WTC11 (cell line): ENCODE measurements at regions not wholly inside any gene's neighbourhood (a gene's known extent, or its start where the extent isn't known, plus 50 kb on each side); places are given as distances from the start of the nearest gene placed in this dataset.

ENCODE experiments used
- ATAC-seq: fragments of 200-7000 bp; cut with Tn5 transposase; 2 replicates; pipeline ENCODE4 v1.10.0; 2021; ENCODE audit warnings: mild to moderate bottlenecking, moderate library complexity
- CTCF ChIA-PET: fragments of 300-600 bp; sonication (Branson Sonifier 250); formaldehyde crosslinking; loops from one replicate; lab custom pipeline; 2021; ENCODE audit warnings: antibody characterized with exemption; lab: Charles Lee
- POLR2A ChIA-PET: fragments of 350-600 bp; sonication (Branson Sonifier 250); formaldehyde crosslinking; loops from one replicate; lab custom pipeline; 2021; ENCODE audit warnings: antibody characterized with exemption; lab: Charles Lee
- DNase-seq: peaks from one replicate; pipeline ENCODE4 v3.0.0; 2021; ENCODE audit warnings: low spot score
- H3K27ac Mint-ChIP-seq: 2 replicates; pipeline ENCODE4 v1.8.0; 2021; ENCODE audit warnings: mixed read lengths
- H3K27me3 Mint-ChIP-seq: 2 replicates; pipeline ENCODE4 v1.8.0; 2021; ENCODE audit warnings: low read depth, mild to moderate bottlenecking, moderate library complexity, mixed read lengths
- H3K36me3 Mint-ChIP-seq: 2 replicates; pipeline ENCODE4 v1.8.0; 2021; ENCODE audit warnings: mixed read lengths
- H3K4me1 Mint-ChIP-seq: 2 replicates; pipeline ENCODE4 v1.8.0; 2022; ENCODE audit warnings: mixed read lengths
- H3K4me3 Mint-ChIP-seq: 2 replicates; pipeline ENCODE4 v1.8.0; 2021; ENCODE audit warnings: mild to moderate bottlenecking, moderate library complexity, mixed read lengths
- H3K9me3 Mint-ChIP-seq: 2 replicates; pipeline ENCODE4 v1.8.0; 2021; ENCODE audit warnings: mixed read lengths
- ATF1 ChIP-seq: sonication (generic); formaldehyde crosslinking; IDR thresholded peaks from 2 replicates; pipeline ENCODE4 v1.8.1; 2023; ENCODE audit warnings: mild to moderate bottlenecking, moderate library complexity, missing genetic modification reagents
- CDX4 ChIP-seq: fragments of 250-450 bp; sonication (Bioruptor Pico); IDR thresholded peaks from 2 replicates; pipeline ENCODE4 v1.9.0; 2021; ENCODE audit warnings: moderate library complexity, mild to moderate bottlenecking, inconsistent platforms, borderline replicate concordance
- ETV6 ChIP-seq: sonication (generic); formaldehyde crosslinking; IDR thresholded peaks from 2 replicates; pipeline ENCODE4 v1.8.1; 2022; ENCODE audit warnings: mild to moderate bottlenecking, missing genetic modification reagents
- FOXK1 ChIP-seq: sonication (generic); formaldehyde crosslinking; IDR thresholded peaks from 2 replicates; pipeline ENCODE4 v1.8.0; 2022; ENCODE audit warnings: mild to moderate bottlenecking, moderate library complexity, missing genetic modification reagents
- GABPB1 ChIP-seq: sonication (generic); formaldehyde crosslinking; IDR thresholded peaks from 2 replicates; pipeline ENCODE4 v1.8.1; 2023; ENCODE audit warnings: mild to moderate bottlenecking, missing genetic modification reagents
- GRHL2 ChIP-seq: fragments of 250-450 bp; sonication (Bioruptor Pico); IDR thresholded peaks from 2 replicates; pipeline ENCODE4 v1.8.0; 2022; ENCODE audit warnings: mild to moderate bottlenecking, moderate library complexity; ENCODE audit not compliant: insufficient replicate concordance, severe bottlenecking
- IRF1 ChIP-seq: sonication (generic); formaldehyde crosslinking; IDR thresholded peaks from 2 replicates; pipeline ENCODE4 v1.8.0; 2023; ENCODE audit warnings: missing genetic modification reagents
- NR3C1 ChIP-seq: sonication (generic); formaldehyde crosslinking; conservative IDR thresholded peaks from 2 replicates; pipeline ENCODE4 v1.8.1; 2023; ENCODE audit warnings: low read depth, mild to moderate bottlenecking, missing genetic modification reagents
- SMAD3 ChIP-seq: sonication (generic); formaldehyde crosslinking; IDR thresholded peaks from 2 replicates; pipeline ENCODE4 v1.8.0; 2022; ENCODE audit warnings: missing genetic modification reagents, mild to moderate bottlenecking, borderline replicate concordance
- SP1 ChIP-seq: sonication (generic); formaldehyde crosslinking; conservative IDR thresholded peaks from 2 replicates; pipeline ENCODE4 v1.8.1; 2022; ENCODE audit warnings: missing genetic modification reagents
- TEAD1 ChIP-seq: sonication (generic); formaldehyde crosslinking; IDR thresholded peaks from 2 replicates; pipeline ENCODE4 v1.8.0; 2022; ENCODE audit warnings: mild to moderate bottlenecking, missing genetic modification reagents
- USF1 ChIP-seq: sonication (generic); formaldehyde crosslinking; IDR thresholded peaks from 2 replicates; pipeline ENCODE4 v1.8.0; 2022; ENCODE audit warnings: mild to moderate bottlenecking, missing genetic modification reagents
- ZBTB43 ChIP-seq: sonication (generic); formaldehyde crosslinking; IDR thresholded peaks from 2 replicates; pipeline ENCODE4 v1.8.1; 2023; ENCODE audit warnings: mild to moderate bottlenecking, missing genetic modification reagents
- ZNF232 ChIP-seq: sonication (generic); formaldehyde crosslinking; IDR thresholded peaks from 2 replicates; pipeline ENCODE4 v1.8.0; 2022; ENCODE audit warnings: mild to moderate bottlenecking, missing genetic modification reagents
- ZNF317 ChIP-seq: sonication (generic); formaldehyde crosslinking; IDR thresholded peaks from 2 replicates; pipeline ENCODE4 v1.8.1; 2023; ENCODE audit warnings: low read depth, mild to moderate bottlenecking, moderate library complexity, missing genetic modification reagents, borderline replicate concordance
- ZNF423 ChIP-seq: fragments of 250-450 bp; sonication (Bioruptor Pico); IDR thresholded peaks from 2 replicates; pipeline ENCODE4 v2.1.2; 2022; ENCODE audit warnings: mild to moderate bottlenecking, moderate library complexity
- ZNF671 ChIP-seq: fragments of 250-450 bp; sonication (Bioruptor Pico); IDR thresholded peaks from 2 replicates; pipeline ENCODE4 v1.8.0; 2021; ENCODE audit warnings: mild to moderate bottlenecking
- TF ChIP-seq, protein P1 (sequence below): sonication (generic); formaldehyde crosslinking; IDR thresholded peaks from 2 replicates; pipeline ENCODE4 v1.8.1; 2023; ENCODE audit warnings: mild to moderate bottlenecking, missing genetic modification reagents
- TF ChIP-seq, protein P2 (sequence below): sonication (generic); formaldehyde crosslinking; IDR thresholded peaks from 2 replicates; pipeline ENCODE4 v1.8.0; 2022; ENCODE audit warnings: missing genetic modification reagents
- TF ChIP-seq, protein P3 (sequence below): fragments of 250-450 bp; sonication (Bioruptor Pico); IDR thresholded peaks from 2 replicates; pipeline ENCODE4 v1.9.0; 2021; ENCODE audit warnings: mild to moderate bottlenecking
- TF ChIP-seq, protein P4 (sequence below): fragments of 250-450 bp; sonication (Bioruptor Pico); IDR thresholded peaks from 2 replicates; pipeline ENCODE4 v2.1.2; 2022; ENCODE audit warnings: mild to moderate bottlenecking, moderate library complexity
- TF ChIP-seq, protein P5 (sequence below): sonication (generic); formaldehyde crosslinking; IDR thresholded peaks from 2 replicates; pipeline ENCODE4 v1.8.0; 2022; ENCODE audit warnings: mild to moderate bottlenecking, missing genetic modification reagents

DNA sequence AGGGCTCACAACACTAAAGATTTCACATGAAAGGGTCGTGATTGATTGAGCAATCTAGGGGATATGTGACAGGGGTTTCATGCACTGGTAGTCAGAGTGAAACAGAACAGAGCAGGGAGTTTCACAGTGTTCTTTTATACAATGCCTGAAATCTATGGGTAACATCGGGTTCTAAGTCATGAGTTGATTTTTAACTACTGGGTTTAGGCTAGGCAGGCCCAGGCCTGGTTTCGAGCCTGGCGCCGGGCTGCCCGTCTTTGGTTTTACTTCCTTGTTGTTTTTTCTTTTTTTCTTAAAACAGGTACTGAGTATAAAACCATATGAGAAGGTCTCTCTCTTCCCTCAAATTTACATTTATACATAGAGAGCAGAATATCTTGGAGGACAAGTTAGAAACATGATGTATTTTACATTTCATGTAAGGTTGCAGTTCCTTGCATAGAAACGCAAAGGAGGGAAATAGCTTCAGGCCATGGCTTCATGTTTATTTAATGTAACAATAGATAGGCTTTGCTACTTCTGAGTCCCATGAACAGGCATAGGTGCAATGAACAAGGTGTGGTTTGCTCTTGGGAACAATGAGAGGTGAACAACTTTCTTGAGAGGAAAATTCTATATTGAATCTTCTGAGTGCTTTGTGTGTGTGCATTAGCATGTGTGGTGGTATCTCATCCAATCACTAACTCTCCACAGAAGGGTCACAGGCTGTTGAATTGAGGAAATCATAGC is 128.9 kb upstream of the RXFP2 start:
- no peak overlapping the region for H3K27ac Mint-ChIP-seq
- H3K4me3 Mint-ChIP-seq, result no peak overlapping the region
- no peak for ATAC-seq
- H3K4me1 Mint-ChIP-seq, result peaks cover 26% of the 10 kb centered on the region
- H3K9me3 Mint-ChIP-seq, result peaks cover 22% of the 10 kb centered on the region
- H3K36me3 Mint-ChIP-seq, result peaks cover 2% of the 10 kb centered on the region; the same call in 1 of the 2 replicates
- TF ChIP-seq ZNF317 (no peak), ZBTB43 (CRISPR knock-in tag) (no peak), IRF1 (no peak), TEAD1 (no peak), FOXK1 (CRISPR knock-in tag) (no peak), USF1 (no peak), ETV6 (CRISPR knock-in tag) (no peak), ZNF671 (CRISPR knock-in tag) (no peak), ZNF232 (CRISPR knock-in tag) (no peak), SP1 (CRISPR knock-in tag) (no peak), ATF1 (CRISPR knock-in tag) (no peak)
- TF ChIP-seq, protein P1, sequence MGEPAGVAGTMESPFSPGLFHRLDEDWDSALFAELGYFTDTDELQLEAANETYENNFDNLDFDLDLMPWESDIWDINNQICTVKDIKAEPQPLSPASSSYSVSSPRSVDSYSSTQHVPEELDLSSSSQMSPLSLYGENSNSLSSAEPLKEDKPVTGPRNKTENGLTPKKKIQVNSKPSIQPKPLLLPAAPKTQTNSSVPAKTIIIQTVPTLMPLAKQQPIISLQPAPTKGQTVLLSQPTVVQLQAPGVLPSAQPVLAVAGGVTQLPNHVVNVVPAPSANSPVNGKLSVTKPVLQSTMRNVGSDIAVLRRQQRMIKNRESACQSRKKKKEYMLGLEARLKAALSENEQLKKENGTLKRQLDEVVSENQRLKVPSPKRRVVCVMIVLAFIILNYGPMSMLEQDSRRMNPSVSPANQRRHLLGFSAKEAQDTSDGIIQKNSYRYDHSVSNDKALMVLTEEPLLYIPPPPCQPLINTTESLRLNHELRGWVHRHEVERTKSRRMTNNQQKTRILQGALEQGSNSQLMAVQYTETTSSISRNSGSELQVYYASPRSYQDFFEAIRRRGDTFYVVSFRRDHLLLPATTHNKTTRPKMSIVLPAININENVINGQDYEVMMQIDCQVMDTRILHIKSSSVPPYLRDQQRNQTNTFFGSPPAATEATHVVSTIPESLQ (CRISPR knock-in tag), result no peak
- TF ChIP-seq, protein P2, sequence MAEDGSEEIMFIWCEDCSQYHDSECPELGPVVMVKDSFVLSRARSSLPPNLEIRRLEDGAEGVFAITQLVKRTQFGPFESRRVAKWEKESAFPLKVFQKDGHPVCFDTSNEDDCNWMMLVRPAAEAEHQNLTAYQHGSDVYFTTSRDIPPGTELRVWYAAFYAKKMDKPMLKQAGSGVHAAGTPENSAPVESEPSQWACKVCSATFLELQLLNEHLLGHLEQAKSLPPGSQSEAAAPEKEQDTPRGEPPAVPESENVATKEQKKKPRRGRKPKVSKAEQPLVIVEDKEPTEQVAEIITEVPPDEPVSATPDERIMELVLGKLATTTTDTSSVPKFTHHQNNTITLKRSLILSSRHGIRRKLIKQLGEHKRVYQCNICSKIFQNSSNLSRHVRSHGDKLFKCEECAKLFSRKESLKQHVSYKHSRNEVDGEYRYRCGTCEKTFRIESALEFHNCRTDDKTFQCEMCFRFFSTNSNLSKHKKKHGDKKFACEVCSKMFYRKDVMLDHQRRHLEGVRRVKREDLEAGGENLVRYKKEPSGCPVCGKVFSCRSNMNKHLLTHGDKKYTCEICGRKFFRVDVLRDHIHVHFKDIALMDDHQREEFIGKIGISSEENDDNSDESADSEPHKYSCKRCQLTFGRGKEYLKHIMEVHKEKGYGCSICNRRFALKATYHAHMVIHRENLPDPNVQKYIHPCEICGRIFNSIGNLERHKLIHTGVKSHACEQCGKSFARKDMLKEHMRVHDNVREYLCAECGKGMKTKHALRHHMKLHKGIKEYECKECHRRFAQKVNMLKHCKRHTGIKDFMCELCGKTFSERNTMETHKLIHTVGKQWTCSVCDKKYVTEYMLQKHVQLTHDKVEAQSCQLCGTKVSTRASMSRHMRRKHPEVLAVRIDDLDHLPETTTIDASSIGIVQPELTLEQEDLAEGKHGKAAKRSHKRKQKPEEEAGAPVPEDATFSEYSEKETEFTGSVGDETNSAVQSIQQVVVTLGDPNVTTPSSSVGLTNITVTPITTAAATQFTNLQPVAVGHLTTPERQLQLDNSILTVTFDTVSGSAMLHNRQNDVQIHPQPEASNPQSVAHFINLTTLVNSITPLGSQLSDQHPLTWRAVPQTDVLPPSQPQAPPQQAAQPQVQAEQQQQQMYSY (CRISPR knock-in tag), result no peak
- no peaks in the 10 kb centered on the region; the same call in 1 of the 2 replicates for H3K27me3 Mint-ChIP-seq
- DNase-seq, result no peak
- ChIA-PET CTCF (no interaction called here), POLR2A (no interaction called here)

DNA sequence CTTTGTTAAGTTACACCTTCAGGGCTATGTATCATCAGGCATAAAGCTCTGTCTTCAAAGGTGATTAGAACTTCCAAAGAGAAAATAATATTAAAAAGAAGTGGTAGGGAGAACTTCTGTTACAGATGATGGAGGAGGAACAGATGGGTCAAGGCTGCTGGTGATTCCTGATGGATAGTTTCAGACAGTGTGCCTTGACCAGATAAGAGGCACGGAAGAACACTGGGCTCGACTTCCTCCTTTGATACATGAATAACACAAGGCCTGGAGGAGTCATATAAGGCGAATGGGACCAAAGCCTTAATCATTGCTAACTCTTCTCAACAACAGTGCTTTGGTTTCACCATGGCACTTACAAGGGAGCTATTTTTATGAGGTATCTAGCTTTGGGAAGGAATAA is 128.1 kb upstream of the RXFP2 start:
- ChIA-PET POLR2A (no interaction called here), CTCF (no interaction called here)
- peaks cover 20% of the 10 kb centered on the region for H3K4me1 Mint-ChIP-seq
- no peak overlapping the region for H3K4me3 Mint-ChIP-seq
- H3K9me3 Mint-ChIP-seq, result peaks cover 22% of the 10 kb centered on the region
- H3K27me3 Mint-ChIP-seq, result no peaks in the 10 kb centered on the region; the same call in 1 of the 2 replicates
- no peak overlapping the region for H3K27ac Mint-ChIP-seq
- DNase-seq (no peak), ATAC-seq (no peak)
- peaks cover 2% of the 10 kb centered on the region; the same call in 1 of the 2 replicates for H3K36me3 Mint-ChIP-seq
- TF ChIP-seq NR3C1 (CRISPR knock-in tag), result no peak
- TF ChIP-seq, protein P3, sequence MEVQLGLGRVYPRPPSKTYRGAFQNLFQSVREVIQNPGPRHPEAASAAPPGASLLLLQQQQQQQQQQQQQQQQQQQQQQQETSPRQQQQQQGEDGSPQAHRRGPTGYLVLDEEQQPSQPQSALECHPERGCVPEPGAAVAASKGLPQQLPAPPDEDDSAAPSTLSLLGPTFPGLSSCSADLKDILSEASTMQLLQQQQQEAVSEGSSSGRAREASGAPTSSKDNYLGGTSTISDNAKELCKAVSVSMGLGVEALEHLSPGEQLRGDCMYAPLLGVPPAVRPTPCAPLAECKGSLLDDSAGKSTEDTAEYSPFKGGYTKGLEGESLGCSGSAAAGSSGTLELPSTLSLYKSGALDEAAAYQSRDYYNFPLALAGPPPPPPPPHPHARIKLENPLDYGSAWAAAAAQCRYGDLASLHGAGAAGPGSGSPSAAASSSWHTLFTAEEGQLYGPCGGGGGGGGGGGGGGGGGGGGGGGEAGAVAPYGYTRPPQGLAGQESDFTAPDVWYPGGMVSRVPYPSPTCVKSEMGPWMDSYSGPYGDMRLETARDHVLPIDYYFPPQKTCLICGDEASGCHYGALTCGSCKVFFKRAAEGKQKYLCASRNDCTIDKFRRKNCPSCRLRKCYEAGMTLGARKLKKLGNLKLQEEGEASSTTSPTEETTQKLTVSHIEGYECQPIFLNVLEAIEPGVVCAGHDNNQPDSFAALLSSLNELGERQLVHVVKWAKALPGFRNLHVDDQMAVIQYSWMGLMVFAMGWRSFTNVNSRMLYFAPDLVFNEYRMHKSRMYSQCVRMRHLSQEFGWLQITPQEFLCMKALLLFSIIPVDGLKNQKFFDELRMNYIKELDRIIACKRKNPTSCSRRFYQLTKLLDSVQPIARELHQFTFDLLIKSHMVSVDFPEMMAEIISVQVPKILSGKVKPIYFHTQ (CRISPR knock-in tag), result no peak
- TF ChIP-seq ZNF232 (CRISPR knock-in tag), result no peak
- no peak for TF ChIP-seq GABPB1 (CRISPR knock-in tag)
- TF ChIP-seq, protein P4, sequence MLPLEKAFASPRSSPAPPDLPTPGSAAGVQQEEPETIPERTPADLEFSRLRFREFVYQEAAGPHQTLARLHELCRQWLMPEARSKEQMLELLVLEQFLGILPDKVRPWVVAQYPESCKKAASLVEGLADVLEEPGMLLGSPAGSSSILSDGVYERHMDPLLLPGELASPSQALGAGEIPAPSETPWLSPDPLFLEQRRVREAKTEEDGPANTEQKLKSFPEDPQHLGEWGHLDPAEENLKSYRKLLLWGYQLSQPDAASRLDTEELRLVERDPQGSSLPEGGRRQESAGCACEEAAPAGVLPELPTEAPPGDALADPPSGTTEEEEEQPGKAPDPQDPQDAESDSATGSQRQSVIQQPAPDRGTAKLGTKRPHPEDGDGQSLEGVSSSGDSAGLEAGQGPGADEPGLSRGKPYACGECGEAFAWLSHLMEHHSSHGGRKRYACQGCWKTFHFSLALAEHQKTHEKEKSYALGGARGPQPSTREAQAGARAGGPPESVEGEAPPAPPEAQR (CRISPR knock-in tag), result no peak
- TF ChIP-seq, protein P5, sequence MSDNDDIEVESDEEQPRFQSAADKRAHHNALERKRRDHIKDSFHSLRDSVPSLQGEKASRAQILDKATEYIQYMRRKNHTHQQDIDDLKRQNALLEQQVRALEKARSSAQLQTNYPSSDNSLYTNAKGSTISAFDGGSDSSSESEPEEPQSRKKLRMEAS (CRISPR knock-in tag), result no peak
- no peak for TF ChIP-seq CDX4 (CRISPR knock-in tag)
- no peak for TF ChIP-seq GRHL2 (CRISPR knock-in tag)
- no peak for TF ChIP-seq SMAD3 (CRISPR knock-in tag)
- no peak for TF ChIP-seq ZNF423 (CRISPR knock-in tag)
